IMR-90 (cell line): ENCODE measurements at regions not wholly inside any gene's neighbourhood (a gene's known extent, or its start where the extent isn't known, plus 50 kb on each side); places are given as distances from the start of the nearest gene placed in this dataset.

Experiments used
- BHLHE40 ChIP-seq: fragments of 150-350 bp; IDR thresholded peaks from 2 replicates; pipeline ENCODE4 v1.6.1; 2016; ENCODE audit warnings: mild to moderate bottlenecking, low read depth, low read length
- CHD1 ChIP-seq: IDR thresholded peaks from 2 replicates; pipeline ENCODE4 v1.6.1; 2012; ENCODE audit warnings: low read depth, low read length, improper control_type of control experiment
- CTCF ChIP-seq: conservative IDR thresholded peaks from 2 replicates; pipeline ENCODE4 v1.5.1; 2012; ENCODE audit warnings: mild to moderate bottlenecking, low read depth, low read length, improper control_type of control experiment
- ELK1 ChIP-seq: fragments of 150-350 bp; IDR thresholded peaks from 2 replicates; pipeline ENCODE4 v1.6.1; 2016; ENCODE audit warnings: low read depth, mild to moderate bottlenecking, low read length, moderate library complexity, borderline replicate concordance
- MAFK ChIP-seq: IDR thresholded peaks from 2 replicates; pipeline ENCODE4 v1.6.1; 2012; ENCODE audit warnings: low read depth, low read length, improper control_type of control experiment
- MAZ ChIP-seq: IDR thresholded peaks from 2 replicates; pipeline ENCODE4 v1.6.1; 2012; ENCODE audit warnings: low read depth, mild to moderate bottlenecking, low read length, improper control_type of control experiment, moderate library complexity, borderline replicate concordance
- MXI1 ChIP-seq: IDR thresholded peaks from 2 replicates; pipeline ENCODE4 v1.6.1; 2012; ENCODE audit warnings: low read depth, mild to moderate bottlenecking, low read length, moderate library complexity, borderline replicate concordance
- POLR2A ChIP-seq: IDR thresholded peaks from 2 replicates; pipeline ENCODE4 v1.6.1; 2012; ENCODE audit warnings: mild to moderate bottlenecking, low read depth, low read length
- RAD21 ChIP-seq: IDR thresholded peaks from 2 replicates; pipeline ENCODE4 v1.6.1; 2012; ENCODE audit warnings: low read length, improper control_type of control experiment
- RCOR1 ChIP-seq: IDR thresholded peaks from 2 replicates; pipeline ENCODE4 v1.6.1; 2012; ENCODE audit warnings: mild to moderate bottlenecking, low read length, improper control_type of control experiment; ENCODE audit not compliant: insufficient replicate concordance
- RFX5 ChIP-seq: IDR thresholded peaks from 2 replicates; pipeline ENCODE4 v1.8.0; 2012; ENCODE audit warnings: low read depth, mild to moderate bottlenecking, low read length, moderate library complexity
- SMC3 ChIP-seq: fragments of 150-350 bp; IDR thresholded peaks from 2 replicates; pipeline ENCODE4 v1.6.1; 2016; ENCODE audit warnings: low read depth, mild to moderate bottlenecking, antibody characterized with exemption, low read length, moderate library complexity
- USF2 ChIP-seq: fragments of 150-350 bp; IDR thresholded peaks from 2 replicates; pipeline ENCODE4 v1.6.1; 2017; ENCODE audit warnings: mild to moderate bottlenecking, antibody characterized with exemption, low read length, low read depth

GRCh38 chr4:55742655-55743202, 76.9 kb upstream of the EXOC1L start:
- TF ChIP-seq SMC3 (no peak), CTCF (no peak), RAD21 (no peak), ELK1 (no peak), MAZ (no peak), POLR2A (no peak), BHLHE40 (no peak), CHD1 (no peak), RCOR1 (no peak), MAFK (no peak), RFX5 (no peak), MXI1 (no peak), USF2 (no peak)
